LNCaP clone FGC (cell line): ENCODE measurements at regions not wholly inside any gene's neighbourhood (a gene's known extent, or its start where the extent isn't known, plus 50 kb on each side); places are given as distances from the start of the nearest gene placed in this dataset.
A peak's percentile ranks its signal among the peaks of the same experiment; 100 is the strongest.

Source experiments
- DNase-seq: peaks from one replicate; pipeline ENCODE4 v3.0.0-alpha.2; 2011; ENCODE audit warnings: low read depth
- H3K4me3 ChIP-seq: 2 replicates; pipeline ENCODE4 v1.5.1; 2011; ENCODE audit warnings: mild to moderate bottlenecking, low read depth, low read length, control low read depth
- TF ChIP-seq, protein P1 (sequence below): IDR thresholded peaks from 2 replicates; pipeline ENCODE4 v1.5.1; 2012; ENCODE audit warnings: mild to moderate bottlenecking; ENCODE audit not compliant: control insufficient read depth, insufficient read depth; ENCODE audit errors: extremely low read depth

DNA sequence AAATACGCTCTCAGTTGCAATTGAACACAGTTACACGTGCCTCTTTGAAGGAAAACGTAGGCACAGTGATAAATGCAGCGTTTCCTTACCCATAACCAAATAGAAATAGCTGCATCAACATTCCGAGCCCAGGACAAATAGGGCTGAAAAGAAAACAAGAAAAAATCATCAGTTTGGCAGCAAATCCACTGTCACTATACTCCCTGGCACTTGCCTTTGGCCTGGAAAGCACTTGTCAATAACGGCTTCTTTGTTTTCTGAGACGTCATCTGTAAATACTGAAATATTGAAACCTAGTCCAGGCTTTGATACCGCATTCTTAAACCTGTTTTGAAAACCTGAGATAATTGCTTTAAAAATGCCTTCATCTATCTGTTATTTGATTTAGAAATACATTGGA, 167.2 kb upstream of the AKR1E2 start:
- no peak overlapping the region for H3K4me3 ChIP-seq
- peak; percentile 55 for DNase-seq
- TF ChIP-seq, protein P1, sequence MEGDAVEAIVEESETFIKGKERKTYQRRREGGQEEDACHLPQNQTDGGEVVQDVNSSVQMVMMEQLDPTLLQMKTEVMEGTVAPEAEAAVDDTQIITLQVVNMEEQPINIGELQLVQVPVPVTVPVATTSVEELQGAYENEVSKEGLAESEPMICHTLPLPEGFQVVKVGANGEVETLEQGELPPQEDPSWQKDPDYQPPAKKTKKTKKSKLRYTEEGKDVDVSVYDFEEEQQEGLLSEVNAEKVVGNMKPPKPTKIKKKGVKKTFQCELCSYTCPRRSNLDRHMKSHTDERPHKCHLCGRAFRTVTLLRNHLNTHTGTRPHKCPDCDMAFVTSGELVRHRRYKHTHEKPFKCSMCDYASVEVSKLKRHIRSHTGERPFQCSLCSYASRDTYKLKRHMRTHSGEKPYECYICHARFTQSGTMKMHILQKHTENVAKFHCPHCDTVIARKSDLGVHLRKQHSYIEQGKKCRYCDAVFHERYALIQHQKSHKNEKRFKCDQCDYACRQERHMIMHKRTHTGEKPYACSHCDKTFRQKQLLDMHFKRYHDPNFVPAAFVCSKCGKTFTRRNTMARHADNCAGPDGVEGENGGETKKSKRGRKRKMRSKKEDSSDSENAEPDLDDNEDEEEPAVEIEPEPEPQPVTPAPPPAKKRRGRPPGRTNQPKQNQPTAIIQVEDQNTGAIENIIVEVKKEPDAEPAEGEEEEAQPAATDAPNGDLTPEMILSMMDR, result no peak

DNA sequence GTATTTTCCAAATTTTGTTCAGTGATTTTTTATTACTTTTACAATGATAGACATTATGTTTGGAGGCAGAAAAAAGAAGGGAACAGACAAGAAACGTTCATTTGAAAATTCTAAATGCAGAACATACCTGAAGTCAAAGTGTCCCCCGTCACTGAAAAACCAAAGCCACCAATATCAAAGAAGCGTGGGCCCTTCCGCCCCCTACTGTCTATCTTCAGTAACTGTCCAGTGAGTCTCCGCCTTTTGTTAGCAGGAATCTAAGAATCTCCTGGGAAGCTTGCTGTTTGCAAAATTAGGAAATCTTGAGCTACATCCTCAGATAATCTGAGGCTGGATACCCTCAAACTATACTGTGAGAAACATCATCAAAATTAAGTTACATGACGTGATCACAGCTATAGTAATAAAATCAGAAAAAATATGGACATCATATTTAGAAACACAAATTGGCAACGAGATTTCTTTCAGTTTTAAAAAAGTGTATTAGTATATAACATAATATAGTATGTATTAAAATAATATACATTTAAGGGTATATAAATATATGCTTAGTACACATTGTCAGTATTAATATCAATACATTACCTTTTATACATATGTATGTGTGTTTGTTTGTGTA, 169.3 kb upstream of the AKR1E2 start:
- TF ChIP-seq, protein P1, result peak; percentile 83
- no peak for DNase-seq
- H3K4me3 ChIP-seq, result no peak overlapping the region

DNA sequence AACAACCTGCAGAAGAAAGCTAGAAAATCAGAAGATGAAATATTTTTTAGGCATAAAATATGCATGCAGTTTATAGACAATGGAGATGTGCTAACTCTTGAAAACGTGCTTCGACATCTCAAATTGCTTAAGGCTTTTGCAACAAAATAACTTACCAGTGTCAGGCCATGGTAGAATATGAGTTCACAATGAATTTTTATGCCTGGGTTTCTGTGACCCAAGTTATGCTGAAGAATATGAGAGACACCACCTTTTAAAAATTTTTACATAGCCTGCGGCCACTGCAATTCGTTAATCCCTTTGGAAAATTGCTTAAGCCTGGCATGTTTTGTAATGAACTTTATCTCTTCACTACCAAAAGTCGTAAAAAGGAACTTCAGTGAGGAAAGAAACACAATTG, 170.1 kb upstream of the AKR1E2 start:
- DNase-seq, result no peak
- H3K4me3 ChIP-seq, result no peak overlapping the region
- TF ChIP-seq, protein P1, result no peak

- no peak for DNase-seq
- no peak overlapping the region for H3K4me3 ChIP-seq
- TF ChIP-seq, protein P1, result no peak
Observed at GRCh38 chr10:4655406-4655805, 170.6 kb upstream of the AKR1E2 start.

GRCh38 chr10:4654496-4654895, 171.5 kb upstream of the AKR1E2 start:
- DNase-seq, result no peak
- TF ChIP-seq, protein P1, result no peak
- H3K4me3 ChIP-seq, result no peak overlapping the region

DNA sequence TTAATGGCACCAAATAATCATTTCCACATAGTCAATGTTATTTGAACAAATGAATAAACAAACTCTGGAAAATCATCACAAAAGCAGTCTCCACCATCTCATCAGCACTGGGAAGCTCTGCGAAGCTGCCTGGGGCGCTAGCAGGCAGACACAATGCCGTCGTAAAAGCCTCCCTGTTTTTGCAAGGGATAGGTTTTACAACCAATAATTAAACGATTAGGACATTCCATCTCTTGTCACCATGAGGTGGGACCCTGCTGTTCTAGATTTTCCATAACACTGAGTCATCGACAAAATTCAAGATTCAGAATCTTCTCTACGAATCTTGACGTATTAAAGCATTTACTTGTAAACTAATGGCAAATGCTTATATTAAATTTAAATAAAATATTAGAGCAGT, 172.8 kb upstream of the AKR1E2 start:
- H3K4me3 ChIP-seq, result no peak overlapping the region
- no peak for DNase-seq
- TF ChIP-seq, protein P1, result no peak
